ENCODE measurements at regions not wholly inside any gene's neighbourhood (a gene's known extent, or its start where the extent isn't known, plus 50 kb on each side); places are given as distances from the start of the nearest gene placed in this dataset.

- TF ChIP-seq CTCF (IDR thresholded peaks at IDR 0.05) (no peak), POLR2A (IDR thresholded peaks at IDR 0.05) (no peak)
Observed at GRCh38 chr3:34072297-34072696, 273.9 kb downstream of the PDCD6IP start.

Data from Peyer's patch (tissue), 4 donors.